Activated T-helper 17 cell treated with anti-CD3 and anti-CD28 coated beads, Interleukin-2, amount 50 U/mL, for 72 hours (primary cell): ENCODE measurements at regions not wholly inside any gene's neighbourhood (a gene's known extent, or its start where the extent isn't known, plus 50 kb on each side); places are given as distances from the start of the nearest gene placed in this dataset.
"Not testable (repeated sequence)": the region's sequence is repeated elsewhere in the genome, so short reads cannot be mapped to it uniquely, and the experiment has no call there.

Experiments
- ATAC-seq: fragments of 150-1000 bp; cut with Tn5 transposase; replicated peaks from 2 replicates; pipeline ENCODE4 v1.10.0; 2021; ENCODE audit warnings: mild to moderate bottlenecking, moderate library complexity
- H3K27ac Mint-ChIP-seq: one replicate; pipeline ENCODE4 v1.8.0; 2022; ENCODE audit warnings: mixed read lengths
- H3K27me3 Mint-ChIP-seq: one replicate; pipeline ENCODE4 v1.8.0; 2022; ENCODE audit warnings: mixed read lengths
- H3K36me3 Mint-ChIP-seq: one replicate; pipeline ENCODE4 v1.8.0; 2022; ENCODE audit warnings: low read depth, mild to moderate bottlenecking, mixed read lengths
- H3K4me1 Mint-ChIP-seq: one replicate; pipeline ENCODE4 v1.8.0; 2022; ENCODE audit warnings: mixed read lengths
- H3K4me3 Mint-ChIP-seq: one replicate; pipeline ENCODE4 v1.8.0; 2022; ENCODE audit warnings: mild to moderate bottlenecking, mixed read lengths
- H3K9me3 Mint-ChIP-seq: one replicate; pipeline ENCODE4 v1.8.0; 2022; ENCODE audit warnings: mixed read lengths

DNA sequence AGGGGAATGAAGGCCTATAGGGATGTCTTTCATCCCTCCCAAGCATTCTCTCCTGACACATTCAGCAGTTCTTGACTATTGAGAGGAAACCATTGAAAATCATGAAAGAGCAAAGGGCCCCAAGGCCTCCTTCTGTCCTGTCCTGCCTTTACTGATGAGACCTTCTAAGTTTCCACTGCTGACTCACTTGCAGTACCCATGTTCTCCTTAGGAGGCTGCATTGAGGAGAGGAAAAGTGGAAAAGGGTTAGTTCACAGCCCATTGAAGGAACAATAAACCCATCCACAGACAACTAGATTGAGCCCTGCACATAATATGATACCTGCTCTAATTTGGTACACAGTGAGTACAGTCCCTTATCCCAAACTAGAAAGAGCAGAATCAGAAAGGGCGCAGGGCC, 115.1 kb upstream of the PNPLA4 start:
- Mint-ChIP-seq H3K36me3 (no peaks in the 10 kb centered on the region), H3K4me1 (no peaks in the 10 kb centered on the region), H3K27ac (no peak overlapping the region), H3K4me3 (no peak overlapping the region), H3K27me3 (no peaks in the 10 kb centered on the region), H3K9me3 (no peaks in the 10 kb centered on the region)
- ATAC-seq = no peak

DNA sequence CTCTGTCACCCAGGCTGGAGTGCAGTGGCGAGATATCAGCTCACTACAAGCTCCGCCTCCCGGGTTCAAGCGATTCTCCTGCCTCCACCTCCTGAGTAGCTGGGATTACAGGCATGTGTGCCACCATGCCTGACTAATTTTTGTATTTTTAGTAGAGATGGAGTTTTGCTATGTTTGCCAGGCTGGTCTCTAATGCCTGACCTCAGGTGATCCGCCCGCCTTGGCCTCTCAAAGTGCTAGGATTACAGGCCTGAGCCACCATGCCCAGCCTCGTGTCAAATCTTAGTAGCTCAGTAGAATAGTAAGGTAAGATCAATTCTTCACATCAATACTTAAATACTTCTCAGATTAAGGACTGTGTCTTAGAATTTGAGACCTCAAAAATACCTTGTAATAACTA, 112.5 kb upstream of the PNPLA4 start:
- H3K27me3 Mint-ChIP-seq, ATAC-seq, H3K27ac Mint-ChIP-seq, H3K9me3 Mint-ChIP-seq, H3K4me1 Mint-ChIP-seq, H3K36me3 Mint-ChIP-seq, H3K4me3 Mint-ChIP-seq: not testable (repeated sequence)

DNA sequence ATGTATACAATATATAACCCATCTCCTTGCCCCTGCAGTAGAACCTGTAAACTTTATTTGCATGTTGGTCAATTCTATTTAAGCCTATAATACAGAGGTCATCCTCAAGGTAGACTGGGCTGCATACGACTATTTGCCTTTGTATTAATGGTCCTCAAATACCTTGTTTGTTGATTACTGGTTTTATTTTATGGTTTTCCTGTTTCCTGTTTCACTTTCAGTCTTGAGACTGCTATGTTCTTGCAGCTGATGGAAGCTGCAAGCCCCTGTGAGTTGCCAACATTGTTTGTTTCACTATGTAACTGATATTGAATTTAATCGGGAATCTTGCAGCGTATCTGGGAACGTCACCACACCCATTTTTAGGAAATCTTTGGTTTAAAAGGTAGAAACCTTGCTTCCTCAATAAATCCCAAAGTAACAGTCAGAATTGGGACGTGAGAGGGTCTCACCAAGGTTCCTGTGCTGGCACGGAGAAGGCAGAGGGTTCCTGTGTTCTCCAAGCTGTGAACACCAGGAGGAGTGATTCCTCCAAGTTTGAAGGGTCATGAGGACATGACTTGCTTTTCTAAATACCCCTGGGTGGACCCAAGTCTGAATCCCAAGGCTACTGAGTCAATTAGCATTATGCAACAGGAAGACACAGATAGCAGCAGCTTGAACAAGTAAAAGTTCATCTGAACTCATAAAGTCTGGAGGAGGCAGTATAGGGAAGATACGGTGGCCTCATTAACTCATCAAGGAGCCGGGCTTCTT, 110.6 kb upstream of the PNPLA4 start:
- Mint-ChIP-seq H3K4me1 (no peaks in the 10 kb centered on the region), H3K4me3 (peak overlapping the region; percentile 52), H3K27ac (no peak overlapping the region), H3K27me3 (no peaks in the 10 kb centered on the region), H3K9me3 (no peaks in the 10 kb centered on the region), H3K36me3 (no peaks in the 10 kb centered on the region)
- ATAC-seq = no peak

DNA sequence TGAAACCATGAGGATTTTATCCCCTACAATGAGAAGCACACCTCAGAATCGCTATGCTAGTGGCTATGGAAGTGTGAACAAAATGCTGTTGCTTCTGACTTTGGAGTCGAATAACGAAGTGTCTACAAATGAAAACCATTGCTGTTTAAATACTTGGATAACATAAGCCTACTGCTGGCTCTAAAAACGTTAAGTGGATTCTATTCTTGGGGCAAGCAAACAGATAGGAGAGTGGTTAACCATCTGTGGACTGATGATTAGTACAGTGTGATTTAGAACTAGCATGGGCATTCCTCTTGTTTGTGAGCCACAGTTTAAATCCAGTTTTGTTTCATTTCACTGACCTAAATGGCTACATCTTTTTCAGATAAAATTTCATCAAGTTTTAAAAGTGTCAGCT, 109.7 kb upstream of the PNPLA4 start:
- no peaks in the 10 kb centered on the region for H3K4me1 Mint-ChIP-seq
- no peaks in the 10 kb centered on the region for H3K27me3 Mint-ChIP-seq
- no peaks in the 10 kb centered on the region for H3K36me3 Mint-ChIP-seq
- no peaks in the 10 kb centered on the region for H3K9me3 Mint-ChIP-seq
- H3K4me3 Mint-ChIP-seq = no peak overlapping the region
- no peak overlapping the region for H3K27ac Mint-ChIP-seq
- ATAC-seq = no peak

DNA sequence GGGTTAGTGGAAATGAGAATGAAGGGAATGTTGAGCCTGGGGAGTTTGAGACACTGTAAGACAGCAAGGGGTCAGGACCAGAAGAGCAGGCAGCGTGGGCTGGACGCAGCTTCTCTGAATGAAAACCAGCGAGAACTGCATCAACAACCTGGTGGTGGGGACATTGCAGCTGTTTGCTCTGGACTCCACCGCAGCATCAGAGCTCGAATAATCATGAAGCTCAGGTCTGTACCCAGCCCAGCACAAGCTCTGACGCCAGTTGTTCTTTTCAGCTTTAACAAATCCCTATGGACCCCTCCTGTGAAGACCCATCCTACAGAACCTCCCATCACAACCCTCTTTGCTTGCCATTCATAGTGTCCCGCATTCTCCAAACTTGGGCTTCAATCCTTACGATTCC, 106.8 kb upstream of the PNPLA4 start:
- Mint-ChIP-seq H3K27ac (no peak overlapping the region), H3K4me1 (no peaks in the 10 kb centered on the region), H3K36me3 (no peaks in the 10 kb centered on the region), H3K9me3 (no peaks in the 10 kb centered on the region), H3K4me3 (no peak overlapping the region), H3K27me3 (no peaks in the 10 kb centered on the region)
- ATAC-seq = no peak

DNA sequence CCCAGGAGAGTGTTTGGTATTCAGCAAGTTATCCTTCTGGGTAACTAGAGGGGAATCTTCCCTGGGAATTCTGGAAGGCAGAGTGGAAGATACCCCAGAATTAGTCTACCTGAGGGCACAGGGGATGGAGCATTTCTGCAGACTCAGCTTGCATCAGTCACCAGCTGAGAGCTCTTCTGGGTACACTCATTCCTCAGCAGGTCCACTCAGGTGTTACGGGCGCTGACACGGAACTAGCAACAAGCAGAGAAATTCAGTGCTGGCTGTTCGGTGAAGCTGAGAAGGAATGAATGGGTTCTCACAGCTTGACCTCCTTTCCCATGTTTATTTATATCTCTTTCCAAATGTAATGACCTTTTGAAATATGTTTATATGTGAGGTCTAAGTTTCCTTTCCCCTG, 106.0 kb upstream of the PNPLA4 start:
- Mint-ChIP-seq H3K4me1 (no peaks in the 10 kb centered on the region), H3K27ac (no peak overlapping the region), H3K4me3 (no peak overlapping the region), H3K9me3 (no peaks in the 10 kb centered on the region), H3K27me3 (no peaks in the 10 kb centered on the region), H3K36me3 (no peaks in the 10 kb centered on the region)
- ATAC-seq = no peak

DNA sequence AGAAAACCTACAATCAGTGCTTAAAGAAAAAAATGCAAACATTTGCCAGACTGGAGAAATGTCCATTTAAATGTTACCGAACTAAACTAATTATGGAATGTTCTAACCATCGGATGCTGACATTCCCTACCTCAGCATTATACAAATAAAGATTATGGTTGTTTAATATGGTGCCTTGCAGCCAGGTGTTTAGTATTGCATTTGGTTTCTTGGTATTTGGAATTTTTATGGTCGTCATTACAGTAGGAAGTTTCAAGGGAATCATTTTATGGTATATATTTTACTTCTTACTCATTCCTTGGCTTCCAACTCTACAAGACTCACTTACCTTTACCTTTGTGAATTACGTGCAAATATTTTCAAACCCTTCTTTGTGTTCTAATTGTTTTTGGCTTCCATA, 103.1 kb upstream of the PNPLA4 start:
- Mint-ChIP-seq H3K27me3 (no peaks in the 10 kb centered on the region), H3K27ac (no peak overlapping the region), H3K36me3 (no peaks in the 10 kb centered on the region), H3K4me3 (no peak overlapping the region), H3K9me3 (no peaks in the 10 kb centered on the region), H3K4me1 (no peaks in the 10 kb centered on the region)
- ATAC-seq = no peak

DNA sequence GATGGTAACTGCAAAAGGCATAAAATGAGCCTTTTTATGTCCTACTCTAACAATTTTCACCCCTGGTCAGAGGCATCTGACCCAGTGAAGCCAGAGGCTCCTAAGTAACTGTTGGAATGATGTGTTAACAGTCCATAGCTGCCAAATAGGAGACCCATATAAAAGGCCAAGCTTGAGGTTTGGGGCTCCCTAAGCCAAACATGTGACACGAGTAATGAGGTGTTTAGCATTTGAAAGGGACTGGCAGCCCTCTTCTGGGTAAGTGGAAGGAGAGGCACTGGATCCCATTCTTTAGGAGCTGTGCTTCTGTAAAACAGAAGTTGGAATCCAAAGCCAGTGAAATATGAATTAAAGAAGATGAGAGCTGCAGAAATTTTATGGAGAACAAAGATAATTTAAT, 100.6 kb upstream of the PNPLA4 start:
- Mint-ChIP-seq H3K36me3 (no peaks in the 10 kb centered on the region), H3K4me1 (no peaks in the 10 kb centered on the region), H3K4me3 (no peak overlapping the region), H3K27me3 (no peaks in the 10 kb centered on the region), H3K9me3 (peaks cover 4% of the 10 kb centered on the region), H3K27ac (no peak overlapping the region)
- ATAC-seq = no peak

DNA sequence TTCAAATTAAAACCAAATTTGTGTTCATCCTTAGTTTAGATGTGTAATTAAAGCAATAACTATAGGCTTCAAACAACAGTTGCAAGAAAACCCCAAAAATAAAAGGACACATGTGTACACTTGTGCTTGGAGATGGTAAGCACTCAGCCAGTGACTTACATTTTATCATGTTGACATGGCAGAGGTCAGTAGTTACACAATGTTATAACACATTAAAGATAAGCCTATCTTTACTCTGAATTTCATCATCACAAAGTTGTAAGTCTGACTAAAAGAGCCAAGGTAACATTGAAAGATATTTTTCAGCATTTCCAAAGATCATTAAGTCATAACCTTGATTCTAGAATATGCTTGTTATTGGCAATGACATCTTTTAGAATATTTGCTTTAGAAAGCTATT, 98.5 kb upstream of the PNPLA4 start:
- H3K9me3 Mint-ChIP-seq = peaks cover 4% of the 10 kb centered on the region
- ATAC-seq = no peak
- no peaks in the 10 kb centered on the region for H3K36me3 Mint-ChIP-seq
- no peak overlapping the region for H3K27ac Mint-ChIP-seq
- no peak overlapping the region for H3K4me3 Mint-ChIP-seq
- H3K27me3 Mint-ChIP-seq = no peaks in the 10 kb centered on the region
- H3K4me1 Mint-ChIP-seq = no peaks in the 10 kb centered on the region

DNA sequence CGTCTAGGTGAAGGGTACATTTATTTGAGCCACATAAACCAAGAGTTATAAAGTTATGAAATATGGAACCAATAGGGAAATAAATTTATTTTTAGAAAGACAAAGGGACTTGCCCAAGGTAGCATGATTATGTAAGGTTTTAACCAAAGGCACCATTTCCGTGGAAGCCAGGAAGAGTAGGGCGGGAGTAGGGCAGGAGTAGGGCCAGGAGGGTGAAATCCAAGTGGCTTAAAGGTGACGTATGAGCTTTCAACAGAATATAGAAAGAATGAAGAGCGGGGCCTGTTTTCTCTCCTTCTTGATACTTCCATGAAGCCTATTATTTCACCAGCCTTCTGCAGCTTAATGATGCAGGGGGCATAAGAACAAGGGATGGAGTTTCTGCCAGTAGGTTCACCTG, 91.7 kb upstream of the PNPLA4 start:
- H3K4me3 Mint-ChIP-seq = no peak overlapping the region
- H3K9me3 Mint-ChIP-seq = peaks cover 4% of the 10 kb centered on the region
- H3K27me3 Mint-ChIP-seq = no peaks in the 10 kb centered on the region
- no peak overlapping the region for H3K27ac Mint-ChIP-seq
- H3K36me3 Mint-ChIP-seq = no peaks in the 10 kb centered on the region
- no peaks in the 10 kb centered on the region for H3K4me1 Mint-ChIP-seq
- ATAC-seq = no peak

DNA sequence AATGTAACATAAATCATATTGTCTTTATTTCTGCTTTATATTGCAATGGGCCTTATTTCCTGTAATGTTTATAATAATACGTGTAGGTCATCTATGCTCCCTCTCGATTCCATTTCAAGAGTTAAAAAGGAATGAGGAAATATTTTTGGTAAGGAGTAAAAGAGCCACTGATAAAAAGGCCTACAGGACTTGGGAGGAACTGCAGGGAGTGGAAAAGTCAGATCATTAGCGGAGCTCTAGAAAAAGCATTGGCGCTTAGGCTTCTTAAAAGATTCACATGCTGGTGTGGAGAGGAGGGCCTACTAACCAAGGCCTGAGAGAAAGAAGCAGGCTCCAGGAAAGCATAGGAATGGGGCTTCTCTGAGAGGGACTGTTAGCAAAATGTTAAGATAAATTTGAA, 82.9 kb upstream of the PNPLA4 start:
- Mint-ChIP-seq H3K27me3 (no peaks in the 10 kb centered on the region), H3K4me3 (no peak overlapping the region), H3K4me1 (no peaks in the 10 kb centered on the region), H3K36me3 (no peaks in the 10 kb centered on the region), H3K27ac (no peak overlapping the region), H3K9me3 (no peaks in the 10 kb centered on the region)
- no peak for ATAC-seq

DNA sequence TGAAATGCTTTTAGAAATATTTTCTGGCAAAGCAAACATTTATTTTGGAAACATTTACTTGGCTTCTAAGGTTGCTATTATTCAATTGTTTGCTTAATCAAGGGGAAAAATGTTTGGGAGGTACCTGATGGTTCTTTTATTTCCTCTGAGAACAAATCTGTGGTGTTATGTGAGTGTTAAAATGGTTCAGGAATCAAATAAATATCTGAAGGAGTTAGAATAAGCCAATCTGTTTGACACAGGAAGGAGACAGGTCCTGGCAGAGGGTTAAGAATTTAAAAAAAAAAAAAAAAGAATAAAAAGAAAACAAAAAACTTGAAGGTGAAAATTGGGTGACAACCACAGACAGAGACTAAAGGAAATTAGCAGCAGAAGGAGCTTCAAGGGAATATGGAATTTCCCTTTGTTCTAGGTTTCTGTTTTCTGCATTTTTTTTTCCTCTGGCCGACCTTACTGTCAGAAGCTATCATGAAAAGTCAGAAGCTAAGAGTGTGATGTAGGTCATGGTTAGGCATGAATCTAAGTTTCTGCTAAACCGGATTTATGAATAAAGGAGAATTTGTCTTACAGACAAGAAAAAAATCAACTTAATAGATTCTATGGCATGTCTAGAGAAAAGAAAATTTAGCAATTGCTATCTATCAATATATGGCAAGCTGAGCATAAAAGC, 78.6 kb upstream of the PNPLA4 start:
- no peaks in the 10 kb centered on the region for H3K9me3 Mint-ChIP-seq
- H3K36me3 Mint-ChIP-seq = no peaks in the 10 kb centered on the region
- H3K27ac Mint-ChIP-seq = no peak overlapping the region
- no peaks in the 10 kb centered on the region for H3K27me3 Mint-ChIP-seq
- H3K4me3 Mint-ChIP-seq = no peak overlapping the region
- ATAC-seq = no peak
- no peaks in the 10 kb centered on the region for H3K4me1 Mint-ChIP-seq

DNA sequence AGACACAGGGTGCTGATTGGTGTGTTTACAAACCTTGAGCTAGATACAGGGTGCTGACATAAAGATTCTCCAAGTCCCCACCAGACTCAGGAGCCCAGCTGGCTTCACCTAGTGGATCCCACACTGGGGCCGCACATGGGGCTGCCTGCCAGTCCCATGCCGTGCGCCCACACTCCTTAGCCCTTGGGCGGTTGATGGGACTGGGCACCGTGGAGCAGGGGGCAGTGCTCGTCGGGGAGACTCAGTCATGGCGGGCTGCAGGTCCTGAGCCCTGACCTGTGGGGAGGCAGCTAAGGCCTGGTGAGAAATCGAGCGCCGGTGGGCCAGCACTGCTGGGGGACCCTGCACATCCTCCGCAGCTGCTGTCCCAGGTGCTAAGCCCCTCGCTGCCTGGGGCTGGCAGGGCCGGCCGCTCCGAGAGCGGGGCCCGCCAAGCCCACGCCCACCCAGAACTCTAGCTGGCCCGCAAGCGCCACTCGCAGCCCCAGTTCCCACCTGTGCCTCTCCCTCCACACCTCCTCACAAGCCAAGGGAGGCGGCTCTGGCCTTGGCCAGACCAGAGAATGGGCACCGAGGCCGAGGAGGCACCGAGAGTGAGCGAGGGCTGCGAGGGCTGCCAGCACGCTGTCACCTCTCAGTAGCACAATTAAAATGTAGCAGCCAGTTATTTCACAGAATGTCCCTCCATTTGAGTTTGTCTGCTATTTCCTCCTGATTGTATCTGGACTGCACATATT, 76.1 kb upstream of the PNPLA4 start:
- Mint-ChIP-seq H3K9me3 (no peaks in the 10 kb centered on the region), H3K4me1 (no peaks in the 10 kb centered on the region), H3K4me3 (no peak overlapping the region), H3K27me3 (no peaks in the 10 kb centered on the region), H3K36me3 (no peaks in the 10 kb centered on the region), H3K27ac (no peak overlapping the region)
- ATAC-seq = no peak

DNA sequence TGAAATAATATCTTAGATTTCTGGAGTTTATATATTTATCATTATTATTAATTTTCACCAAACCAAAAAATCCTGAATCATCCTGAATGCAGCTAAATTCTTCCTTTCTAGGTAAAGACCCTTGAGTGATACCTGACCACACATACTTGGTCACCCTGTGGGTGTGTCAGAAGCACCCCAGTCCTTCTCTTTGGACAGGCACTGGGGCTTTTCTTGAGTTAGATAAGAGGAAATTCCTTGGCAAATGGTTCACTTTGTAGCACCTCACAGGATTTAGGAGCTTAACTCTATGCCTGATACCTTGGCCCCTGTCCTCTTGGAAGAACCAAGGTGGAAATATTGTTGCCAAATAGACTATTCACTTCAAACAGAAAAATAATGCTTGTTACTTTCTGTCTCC, 69.6 kb upstream of the PNPLA4 start:
- Mint-ChIP-seq H3K4me1 (no peaks in the 10 kb centered on the region), H3K27ac (no peak overlapping the region)
- ATAC-seq = no peak

DNA sequence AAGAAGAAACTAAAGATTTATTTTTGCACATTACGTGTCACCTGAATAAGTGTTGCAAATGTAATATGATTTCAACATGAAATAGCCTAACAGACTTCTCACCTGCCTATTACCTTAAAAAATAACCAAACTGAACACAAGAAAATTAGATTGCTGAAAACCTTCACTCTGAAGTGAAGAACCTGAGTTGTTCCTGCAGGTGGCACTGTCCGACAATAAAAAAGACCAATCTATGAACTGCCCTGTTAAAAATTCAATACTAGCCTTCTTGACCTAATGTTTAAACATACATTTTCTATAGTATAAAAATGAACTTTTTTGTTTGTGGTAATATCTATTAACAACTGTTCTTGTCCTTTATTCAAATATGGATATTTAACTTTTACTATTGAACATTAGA, 69.2 kb upstream of the PNPLA4 start:
- H3K27me3 Mint-ChIP-seq = no peaks in the 10 kb centered on the region
- ATAC-seq = no peak
- no peaks in the 10 kb centered on the region for H3K9me3 Mint-ChIP-seq
- H3K4me1 Mint-ChIP-seq = no peaks in the 10 kb centered on the region
- no peak overlapping the region for H3K4me3 Mint-ChIP-seq
- H3K27ac Mint-ChIP-seq = no peak overlapping the region
- no peaks in the 10 kb centered on the region for H3K36me3 Mint-ChIP-seq

More for the DNA sequence above, 69.6 kb upstream of the PNPLA4 start:
- H3K36me3 Mint-ChIP-seq = no peaks in the 10 kb centered on the region
- no peaks in the 10 kb centered on the region for H3K27me3 Mint-ChIP-seq
- no peaks in the 10 kb centered on the region for H3K9me3 Mint-ChIP-seq
- no peak overlapping the region for H3K4me3 Mint-ChIP-seq
